ENCODE measurements at regions not wholly inside any gene's neighbourhood (a gene's known extent, or its start where the extent isn't known, plus 50 kb on each side); places are given as distances from the start of the nearest gene placed in this dataset.

DNA sequence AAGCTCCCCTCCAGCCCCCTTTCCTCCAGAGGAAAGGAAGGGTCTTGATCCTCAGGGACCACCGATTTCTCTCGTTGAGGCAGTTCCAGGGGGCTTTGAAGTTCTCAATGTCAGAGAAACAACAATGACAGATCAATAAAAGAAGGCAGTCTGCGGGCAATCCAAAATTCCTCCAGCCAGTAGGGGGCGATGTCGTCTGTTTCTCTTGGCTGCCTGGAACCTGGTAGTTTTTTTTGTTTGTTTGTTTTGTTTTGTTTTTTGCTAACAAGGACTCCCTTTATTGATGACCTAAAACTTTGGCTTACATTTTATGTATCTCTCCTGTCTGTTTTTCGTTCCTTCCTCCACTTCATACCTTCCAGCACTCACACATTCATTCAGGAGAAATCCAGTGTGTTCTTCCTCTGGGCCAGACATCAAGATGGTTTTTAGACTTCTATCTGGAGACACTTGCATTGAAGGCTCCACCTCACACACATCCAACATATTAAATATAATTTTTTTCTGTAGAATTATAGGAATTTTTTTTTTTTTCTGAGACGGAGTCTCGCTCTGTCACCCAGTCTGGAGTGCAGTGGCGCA lies 276.6 kb downstream of the RPLP1 start:
- DNase-seq (ENCODE audit: low read depth in 2 of 3, low spot score in 2 of 3) = peak in 2 of 3 donors; percentile 53 to 57

DNA sequence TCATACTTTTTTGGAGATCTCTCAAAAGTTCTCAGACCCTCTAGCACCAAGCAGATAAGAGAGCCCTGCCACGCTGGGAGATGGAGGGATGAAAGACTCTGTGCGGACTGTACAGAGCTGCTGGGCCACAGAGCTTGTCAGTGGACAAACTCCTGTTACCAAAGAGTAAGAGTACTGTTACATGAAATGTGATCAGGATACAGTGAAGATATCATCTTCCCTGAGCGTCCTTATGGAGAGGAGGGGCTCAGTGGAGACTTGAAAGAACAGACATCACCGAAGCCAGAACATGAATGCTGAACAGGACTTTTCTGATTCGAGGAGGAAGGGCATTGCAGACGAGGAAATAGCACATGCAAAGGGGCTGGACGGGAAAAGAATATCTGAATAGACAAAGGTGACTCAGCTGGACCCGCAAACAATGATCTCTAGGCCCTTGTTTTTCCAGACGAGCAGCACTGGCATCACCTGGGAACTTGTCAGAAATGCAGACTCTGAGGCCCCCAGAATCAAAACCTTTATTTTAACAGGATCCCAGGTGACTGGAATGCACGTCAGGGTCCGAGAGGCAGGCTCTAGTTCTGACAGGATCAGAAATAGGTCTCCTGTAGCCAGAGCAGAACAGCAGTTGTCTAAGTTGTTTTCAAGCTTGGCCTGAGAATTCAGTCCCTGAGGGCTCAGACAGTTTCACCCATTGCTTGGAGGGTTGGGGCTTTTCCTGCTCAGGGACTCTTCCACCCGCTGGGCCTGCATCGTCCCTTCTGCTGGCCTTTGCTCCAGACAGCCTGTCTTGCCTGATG lies 277.9 kb downstream of the RPLP1 start:
- DNase-seq (ENCODE audit: low read depth in 2 of 3, low spot score in 2 of 3) = no peak

GRCh38 chr15:69731081-69731330 lies 278.4 kb downstream of the RPLP1 start:
- no peak for DNase-seq (ENCODE audit: low read depth in 2 of 3, low spot score in 2 of 3)

DNA sequence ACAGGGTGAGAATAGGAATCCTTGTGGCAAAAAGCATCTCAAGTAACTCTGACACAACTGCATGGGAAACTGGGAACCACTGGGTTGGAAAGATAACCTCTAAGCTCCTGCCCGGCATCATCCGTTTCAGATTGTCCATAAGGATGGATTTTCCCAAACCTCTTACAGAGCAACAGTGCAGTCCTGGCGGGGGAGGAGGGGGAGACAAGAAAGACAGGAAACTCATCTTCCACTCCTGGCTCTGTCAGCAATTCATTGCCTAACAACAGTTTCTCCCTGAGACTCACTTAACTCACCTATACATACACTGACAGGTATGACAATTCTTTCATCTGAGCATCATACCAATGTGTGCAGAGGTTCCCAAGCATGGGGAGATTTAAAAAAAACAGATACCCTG lies 279.0 kb downstream of the RPLP1 start:
- no peak for DNase-seq (ENCODE audit: low read depth in 2 of 3, low spot score in 2 of 3)

DNA sequence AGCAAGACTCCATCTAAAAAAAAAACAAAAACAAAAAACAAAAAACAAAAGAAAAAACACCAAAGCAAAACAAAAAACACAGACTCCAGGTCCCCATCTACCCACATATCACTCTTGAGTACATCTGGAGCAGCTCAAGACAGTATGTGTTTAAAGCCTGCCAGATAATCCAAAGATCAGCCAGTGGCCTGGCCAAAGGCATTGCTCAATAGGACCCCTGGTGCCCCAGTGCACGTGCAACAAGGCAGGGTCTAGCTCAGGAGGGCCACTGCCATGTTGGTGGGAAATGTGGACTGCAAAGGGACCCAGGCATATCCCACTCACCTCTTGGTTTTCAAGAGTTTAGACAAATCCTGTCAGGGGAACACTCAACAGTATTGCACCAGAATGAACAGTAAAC lies 279.5 kb downstream of the RPLP1 start:
- no peak for DNase-seq (ENCODE audit: low read depth in 2 of 3, low spot score in 2 of 3)

DNA sequence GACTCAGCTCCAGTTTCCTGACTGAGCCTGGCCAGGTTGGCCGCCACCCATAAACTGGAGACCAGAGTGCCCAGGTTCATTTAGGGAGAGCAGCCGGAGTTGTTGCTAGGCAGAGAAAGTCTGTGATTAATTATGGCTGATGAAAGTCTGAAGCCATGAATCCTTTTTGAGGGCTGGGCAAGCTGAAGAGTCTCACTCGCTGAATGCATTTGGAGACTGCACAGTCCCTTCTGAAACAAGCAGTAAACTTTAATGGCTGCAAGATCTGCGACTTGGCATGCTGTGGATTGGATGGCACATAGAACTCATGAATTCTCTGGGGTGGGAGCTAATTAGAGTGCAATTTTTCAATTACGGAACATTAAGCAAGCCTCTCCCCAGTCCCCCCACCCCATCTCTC lies 282.1 kb downstream of the RPLP1 start:
- DNase-seq (ENCODE audit: low read depth in 2 of 3, low spot score in 2 of 3) = no peak

DNA sequence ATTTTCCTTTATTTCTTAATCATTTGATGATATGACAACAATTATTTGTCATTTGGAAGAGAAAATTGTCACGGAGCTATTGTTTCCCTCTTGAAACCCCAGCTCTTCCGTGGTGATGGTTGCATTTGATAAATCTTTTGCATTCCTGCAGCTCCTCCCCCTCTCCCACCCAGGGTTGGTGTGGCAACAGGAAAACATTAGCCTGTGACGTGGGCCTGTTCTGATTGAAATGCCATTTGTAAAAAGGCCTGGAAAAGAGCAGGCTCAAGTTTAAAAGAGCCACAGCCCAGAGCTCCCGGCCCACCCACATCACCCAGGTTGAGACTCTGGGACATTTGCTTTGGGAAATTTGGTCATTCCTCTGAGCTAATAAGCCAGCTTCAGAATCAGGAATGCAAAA lies 282.5 kb downstream of the RPLP1 start:
- DNase-seq (ENCODE audit: low read depth in 2 of 3, low spot score in 2 of 3) = no peak

GRCh38 chr15:69736161-69736560 lies 283.5 kb downstream of the RPLP1 start:
- DNase-seq (ENCODE audit: low read depth in 2 of 3, low spot score in 2 of 3) = no peak

- DNase-seq (ENCODE audit: low read depth in 2 of 3, low spot score in 2 of 3) = no peak
Measured at GRCh38 chr15:69737916-69738315, 285.3 kb downstream of the RPLP1 start.

DNA sequence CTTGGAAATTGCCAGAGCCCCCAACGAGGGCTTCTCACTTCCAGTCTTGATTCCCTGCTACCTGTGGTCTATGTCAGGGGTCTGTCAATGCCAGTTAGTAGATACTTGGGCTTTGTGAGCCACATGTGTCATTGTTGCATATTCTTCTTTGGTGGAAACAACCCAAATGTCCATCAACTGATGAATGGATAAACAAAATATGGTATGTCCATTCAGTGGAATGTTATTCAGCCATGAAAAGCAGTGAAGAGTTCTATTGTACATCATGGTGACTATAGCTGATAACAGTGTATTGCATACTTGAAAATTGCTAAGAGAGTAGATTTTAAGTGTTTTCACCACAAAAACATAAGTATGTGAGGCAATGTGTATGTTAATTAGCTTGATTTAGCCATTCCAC lies 288.1 kb downstream of the RPLP1 start:
- DNase-seq (ENCODE audit: low read depth in 2 of 3, low spot score in 2 of 3) = no peak

GRCh38 chr15:69742361-69742760 lies 289.7 kb downstream of the RPLP1 start:
- no peak for DNase-seq (ENCODE audit: low read depth in 2 of 3, low spot score in 2 of 3)

- no peak for DNase-seq (ENCODE audit: low read depth in 2 of 3, low spot score in 2 of 3)
Measured at GRCh38 chr15:69743091-69743490, 290.5 kb downstream of the RPLP1 start.

GRCh38 chr15:69744391-69745162 lies 292.0 kb downstream of the RPLP1 start:
- no peak for DNase-seq (ENCODE audit: low read depth in 2 of 3, low spot score in 2 of 3)

- no peak for DNase-seq (ENCODE audit: low read depth in 2 of 3, low spot score in 2 of 3)
Measured at GRCh38 chr15:69747193-69747592, 294.6 kb downstream of the RPLP1 start.

DNA sequence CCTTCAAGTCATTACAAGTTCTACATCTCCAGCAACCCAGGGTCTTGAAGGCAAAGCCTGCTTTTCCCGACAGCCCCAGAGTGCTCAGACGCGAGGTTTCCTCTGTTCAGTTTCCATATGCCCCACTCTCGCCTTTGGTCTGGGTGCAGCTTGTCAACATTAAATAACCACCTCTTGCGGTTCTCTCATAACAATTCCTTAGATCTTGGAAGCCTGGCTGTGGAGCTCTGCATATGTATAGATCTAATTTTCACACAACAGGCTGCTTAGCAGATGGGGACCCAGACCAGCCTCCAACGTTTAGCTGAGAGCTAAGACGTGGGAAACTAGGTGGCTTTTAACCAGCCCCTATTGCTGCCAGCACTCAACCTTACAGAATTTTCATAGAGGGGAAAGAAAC lies 295.5 kb downstream of the RPLP1 start:
- no peak for DNase-seq (ENCODE audit: low read depth in 2 of 3, low spot score in 2 of 3)

- DNase-seq (ENCODE audit: low read depth in 2 of 3, low spot score in 2 of 3) = peak in 1 of 3 donors; percentile 5
Measured at GRCh38 chr15:69748576-69749185, 296.1 kb downstream of the RPLP1 start.

DNA sequence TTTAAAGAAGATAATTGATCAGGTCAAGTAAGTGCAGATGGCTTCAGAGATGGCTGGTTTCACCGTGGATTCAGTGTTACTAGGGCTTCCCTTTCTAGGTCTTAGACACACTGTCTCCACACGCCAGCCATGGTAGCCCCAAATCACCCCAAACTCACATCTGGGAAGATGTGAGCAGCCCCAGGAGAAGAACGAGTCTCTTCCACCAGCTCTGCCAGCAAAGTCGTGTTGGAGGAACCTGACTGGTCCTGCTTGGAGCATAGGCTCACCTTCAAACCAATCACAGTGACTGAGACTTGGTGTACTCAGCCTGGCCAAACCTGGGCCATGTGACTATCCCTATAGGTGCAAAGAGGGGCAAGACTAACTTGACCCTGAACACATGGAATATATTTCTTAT lies 296.7 kb downstream of the RPLP1 start:
- no peak for DNase-seq (ENCODE audit: low read depth in 2 of 3, low spot score in 2 of 3)

DNA sequence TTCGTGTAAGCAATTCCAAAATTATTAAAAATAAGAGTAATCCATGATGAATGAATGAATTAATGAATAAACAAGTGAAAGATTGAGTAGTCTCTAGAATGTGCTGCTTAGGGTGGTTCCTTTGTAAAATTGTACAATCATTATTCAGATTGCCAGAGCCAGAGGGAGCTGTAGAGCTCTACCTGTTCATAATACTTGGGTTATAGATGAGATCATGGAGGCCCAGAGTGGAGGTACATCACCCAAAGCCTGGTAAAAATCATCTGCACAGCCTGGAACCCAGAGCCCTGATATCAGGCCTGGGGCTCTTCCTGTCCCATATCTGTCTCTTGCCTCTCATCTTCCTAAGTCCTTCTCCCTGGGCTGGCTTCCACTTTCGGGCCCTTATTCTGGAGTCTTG lies 297.2 kb downstream of the RPLP1 start:
- peak in 1 of 3 donors; percentile 34 for DNase-seq (ENCODE audit: low read depth in 2 of 3, low spot score in 2 of 3)

- no peak for DNase-seq (ENCODE audit: low read depth in 2 of 3, low spot score in 2 of 3)
Measured at GRCh38 chr15:69750253-69750652, 297.6 kb downstream of the RPLP1 start.

DNA sequence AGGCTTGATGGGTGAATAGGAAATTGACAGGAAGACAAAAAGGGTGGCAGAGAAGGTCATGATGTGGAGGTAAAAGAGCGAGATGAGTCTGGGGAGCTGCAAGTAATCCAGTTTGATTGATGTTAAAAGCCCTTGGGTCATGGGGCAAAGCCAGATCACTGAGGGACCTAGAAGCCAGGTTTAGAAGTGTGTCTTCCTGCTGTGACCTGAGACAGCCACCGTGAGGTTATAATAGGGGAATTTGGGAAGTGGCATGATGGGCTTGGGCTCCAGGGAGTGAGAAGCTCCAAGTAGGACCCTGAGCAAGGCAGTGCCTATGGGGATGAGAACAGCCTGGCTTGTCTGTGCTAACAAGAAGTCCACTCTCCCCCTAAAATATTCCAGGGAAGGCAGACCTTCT lies 298.5 kb downstream of the RPLP1 start:
- DNase-seq (ENCODE audit: low read depth in 2 of 3, low spot score in 2 of 3) = no peak

DNA sequence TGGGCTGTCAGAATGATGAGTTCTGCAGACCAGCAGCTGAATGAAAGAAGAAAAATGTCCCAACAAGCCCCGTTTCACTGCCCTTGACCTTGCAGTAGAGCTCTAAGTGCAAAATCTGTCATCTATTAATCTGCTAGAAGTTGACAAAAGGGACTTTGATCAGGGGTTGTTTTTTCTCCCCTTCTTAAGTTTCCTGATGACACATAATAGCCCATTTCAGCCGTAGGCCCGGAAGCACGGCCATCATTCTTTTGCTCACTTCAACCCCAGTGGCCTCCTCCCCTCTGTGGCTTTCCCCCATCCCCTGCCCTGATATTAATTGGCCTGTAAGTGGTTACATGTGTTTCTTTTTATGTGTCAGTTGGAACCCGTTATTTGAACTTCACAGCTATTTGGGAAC lies 298.9 kb downstream of the RPLP1 start:
- DNase-seq (ENCODE audit: low read depth in 2 of 3, low spot score in 2 of 3) = no peak

DNA sequence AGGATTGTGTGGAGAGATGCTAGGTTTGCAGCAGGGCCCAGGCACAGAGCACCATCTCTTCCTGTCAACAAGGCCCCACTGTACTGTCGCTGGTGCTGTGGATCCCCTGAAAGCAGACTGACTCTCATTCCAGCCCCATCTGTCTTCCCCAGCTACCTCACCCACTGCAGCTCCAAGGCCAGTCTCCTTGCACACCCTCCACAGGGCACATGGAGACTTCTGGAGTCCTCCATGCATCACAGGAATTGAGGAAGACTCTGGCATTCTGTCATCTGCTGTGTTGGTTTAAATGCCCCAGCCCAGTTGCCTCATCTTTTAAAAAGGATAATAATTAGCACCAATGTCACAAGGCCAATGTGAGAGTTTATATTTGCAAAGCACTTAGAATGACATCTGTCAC lies 301.2 kb downstream of the RPLP1 start:
- no peak for DNase-seq (ENCODE audit: low read depth in 2 of 3, low spot score in 2 of 3)
